GM19035 (cell line): ENCODE measurements at regions not wholly inside any gene's neighbourhood (a gene's known extent, or its start where the extent isn't known, plus 50 kb on each side); places are given as distances from the start of the nearest gene placed in this dataset.

ENCODE experiments used
- ATAC-seq: cut with Tn5 transposase; IDR thresholded peaks from one replicate; pipeline ENCODE4 v1.9.1; 2021; ENCODE audit not compliant: unreplicated experiment

DNA sequence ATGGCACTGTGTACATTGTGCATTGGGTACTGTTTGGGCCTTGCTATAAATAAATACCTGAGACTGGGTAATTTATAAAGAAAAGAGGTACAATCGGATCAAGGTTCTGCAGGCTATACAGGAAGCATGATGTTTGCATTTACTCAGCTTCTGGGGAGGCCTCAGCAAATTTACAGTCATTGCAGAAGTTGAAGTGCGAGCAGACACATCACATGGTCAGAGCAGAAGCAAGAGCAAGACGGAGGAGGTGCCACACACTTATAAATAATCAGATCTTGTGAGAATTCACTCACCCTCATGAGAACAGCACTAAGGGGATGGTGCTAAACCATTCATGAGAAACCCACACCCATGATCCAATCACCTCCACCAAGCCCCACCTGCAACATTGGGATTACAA is 505.0 kb downstream of the ARAP2 start:
- no peak for ATAC-seq

DNA sequence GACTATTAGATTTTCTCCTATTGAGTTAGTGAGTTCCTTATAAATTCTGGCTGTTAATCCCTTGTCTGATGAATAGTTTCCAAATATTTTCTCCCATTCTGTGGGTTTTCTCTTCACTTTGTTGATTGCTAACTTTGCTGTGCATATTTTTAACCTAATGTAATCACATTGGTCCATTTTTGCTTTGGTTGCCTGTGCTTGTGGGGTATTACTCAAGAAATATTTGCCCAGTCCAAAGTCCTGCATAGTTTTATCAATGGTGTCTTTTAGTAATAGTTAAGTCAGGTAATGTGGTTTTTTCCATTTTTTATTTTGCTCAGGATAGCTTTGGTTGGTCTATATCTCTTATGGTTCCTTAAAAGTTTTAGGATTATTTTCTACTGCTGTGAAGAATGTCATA is 490.3 kb downstream of the ARAP2 start:
- ATAC-seq: no peak

DNA sequence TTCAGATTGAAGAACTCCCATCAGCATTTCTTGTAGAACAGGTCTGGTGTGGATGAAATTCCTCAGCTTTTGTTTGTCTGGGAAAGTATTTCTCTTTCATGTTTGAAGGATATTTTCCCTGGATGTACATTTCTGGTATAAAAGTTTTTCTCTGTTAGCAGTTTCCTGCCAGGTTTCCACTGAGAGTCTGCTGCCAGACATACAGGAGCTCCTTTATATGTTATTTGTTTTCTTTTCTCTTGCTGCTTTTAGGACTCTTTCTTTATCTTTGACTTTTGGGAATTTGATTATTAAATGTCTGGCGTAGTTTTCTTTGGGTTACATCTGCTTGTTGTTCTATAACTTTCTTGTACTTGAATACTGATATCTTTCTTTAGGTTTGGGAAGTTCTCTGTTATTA is 486.5 kb downstream of the ARAP2 start:
- ATAC-seq: no peak

DNA sequence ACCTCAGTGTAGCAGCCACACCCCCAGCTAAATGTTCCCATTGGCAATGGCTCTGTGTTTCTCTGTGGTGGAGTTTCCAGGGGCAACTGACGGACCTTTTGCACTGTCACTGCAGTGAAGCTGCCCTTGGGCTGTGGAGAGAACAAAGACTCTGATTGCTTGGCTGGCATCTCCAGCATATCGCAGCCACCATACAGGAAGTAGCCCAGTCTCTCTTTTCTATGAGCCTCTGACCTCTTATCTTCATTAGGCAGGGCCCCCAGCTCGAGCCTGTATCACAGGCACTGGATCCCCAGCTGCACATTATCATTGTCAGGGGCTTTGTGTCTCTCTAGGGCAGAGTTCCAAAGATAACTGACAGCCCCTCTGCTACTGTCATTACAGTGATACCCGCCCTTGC is 483.5 kb downstream of the ARAP2 start:
- no peak for ATAC-seq

DNA sequence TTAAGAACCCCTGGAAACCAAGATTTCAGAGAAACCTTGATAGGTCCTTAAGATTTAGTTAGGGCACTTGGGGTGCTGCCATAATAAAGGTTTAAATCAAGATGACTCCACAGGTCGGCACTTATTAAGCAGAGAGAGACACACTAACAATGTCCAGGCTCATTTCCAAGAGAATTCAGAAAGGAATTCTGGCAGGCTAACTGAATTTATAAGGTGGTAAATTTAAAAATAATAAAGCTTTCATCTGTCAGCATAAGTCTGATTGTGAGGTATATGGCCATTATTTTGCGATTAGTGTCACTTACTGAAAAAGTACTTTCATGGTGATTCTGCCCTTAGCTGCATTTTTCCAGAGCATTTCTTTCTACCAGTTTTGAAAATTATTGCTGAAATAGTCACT is 472.7 kb downstream of the ARAP2 start:
- no peak for ATAC-seq

DNA sequence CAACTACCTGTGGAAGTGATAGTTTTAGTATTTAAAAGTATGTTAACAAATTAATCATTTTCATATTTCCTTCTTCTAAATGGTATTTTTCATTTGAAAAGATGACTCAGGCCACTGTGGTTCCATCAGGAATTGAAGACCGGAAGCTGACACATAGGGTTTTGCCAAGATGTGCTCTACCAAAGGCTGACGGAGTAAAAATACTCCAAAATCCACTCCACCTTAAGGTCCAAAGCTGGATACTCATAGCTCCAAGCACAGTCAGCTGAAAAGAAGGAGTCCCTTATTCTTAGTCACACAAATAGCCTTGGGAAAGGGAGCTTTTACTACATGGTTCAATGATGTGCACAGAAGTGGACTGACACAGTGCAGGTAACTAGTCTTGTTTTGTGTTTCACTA is 472.0 kb downstream of the ARAP2 start:
- ATAC-seq: no peak

DNA sequence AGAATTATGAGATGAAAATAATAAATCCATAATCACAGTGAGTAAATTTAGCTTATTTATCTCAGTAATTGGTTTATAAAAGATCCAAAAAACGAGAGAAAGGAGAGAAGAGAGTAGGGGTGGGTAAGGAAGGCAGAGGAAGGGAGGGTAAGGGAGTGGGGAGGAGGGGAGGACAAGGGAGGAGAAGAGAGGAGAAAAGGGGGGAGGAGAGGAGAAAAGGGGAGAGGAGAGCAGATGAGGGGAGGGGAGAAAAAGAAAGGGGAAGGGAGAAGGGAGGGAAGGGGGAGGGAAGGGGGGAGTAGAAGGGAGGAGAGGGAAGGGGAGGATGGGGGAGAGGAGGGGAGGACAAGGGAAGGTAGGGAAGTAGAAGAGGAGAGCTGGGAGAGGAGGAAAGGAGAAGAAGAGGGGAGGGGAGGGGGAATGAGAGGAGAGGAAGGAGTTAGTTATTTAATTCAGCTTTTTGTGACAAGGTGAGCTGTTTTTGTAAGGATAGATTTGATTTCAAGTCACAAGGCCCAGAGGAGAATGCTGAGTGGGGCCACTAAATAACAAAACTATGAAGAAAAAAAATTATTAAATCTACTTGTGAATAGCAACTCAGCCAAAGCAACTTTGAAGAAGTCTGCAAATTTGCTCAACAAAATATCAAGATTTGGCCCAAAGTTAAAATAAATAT is 454.3 kb downstream of the ARAP2 start:
- no peak for ATAC-seq

DNA sequence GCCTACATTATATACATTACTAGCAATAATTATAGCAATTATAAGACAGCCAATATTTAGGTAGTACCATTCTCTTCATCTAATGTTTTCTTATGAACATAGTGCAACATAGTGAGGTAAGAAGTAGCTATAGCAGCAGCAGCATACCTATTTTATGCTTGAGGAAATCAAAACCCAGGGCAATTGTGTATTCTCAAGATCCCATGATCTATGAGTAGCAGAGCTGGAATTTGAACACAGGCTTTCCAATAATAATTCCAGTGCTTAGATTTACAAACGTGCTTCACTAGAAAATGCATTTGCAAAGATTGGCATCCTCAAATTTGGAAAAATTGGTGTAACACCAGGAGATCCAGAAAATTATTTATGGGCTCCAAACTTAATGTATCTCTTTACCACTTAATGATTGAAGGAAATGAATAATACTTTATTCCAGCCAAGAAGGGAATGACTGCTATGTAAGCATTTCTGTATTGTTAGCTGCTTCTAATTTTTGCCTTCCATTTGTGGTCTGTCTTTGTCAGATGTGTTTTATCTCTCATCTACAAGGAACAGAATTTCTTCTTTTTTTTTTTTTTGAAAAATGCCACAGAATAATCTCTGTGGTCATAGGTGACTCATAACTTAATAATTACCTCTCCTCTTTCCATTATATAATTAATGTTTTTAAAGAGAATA is 451.1 kb downstream of the ARAP2 start:
- no peak for ATAC-seq

DNA sequence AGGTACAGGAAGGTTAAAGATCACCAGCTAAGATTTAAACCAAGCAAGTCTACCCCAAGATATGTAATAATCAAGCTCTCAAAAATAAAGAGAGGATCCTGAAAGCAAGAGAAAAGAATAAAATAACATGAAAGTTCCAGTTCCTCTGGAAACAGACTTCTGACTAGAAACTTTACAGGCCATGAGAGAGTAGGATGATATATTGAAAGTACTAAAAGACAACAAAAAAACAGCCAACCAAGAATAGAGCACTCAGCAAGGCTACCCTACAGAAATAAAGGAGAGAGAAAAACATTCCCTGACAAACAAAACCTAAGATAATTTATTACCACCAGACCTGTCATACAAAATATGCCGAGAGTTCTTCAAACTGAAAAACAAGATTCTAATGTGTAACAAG is 450.5 kb downstream of the ARAP2 start:
- ATAC-seq: no peak

DNA sequence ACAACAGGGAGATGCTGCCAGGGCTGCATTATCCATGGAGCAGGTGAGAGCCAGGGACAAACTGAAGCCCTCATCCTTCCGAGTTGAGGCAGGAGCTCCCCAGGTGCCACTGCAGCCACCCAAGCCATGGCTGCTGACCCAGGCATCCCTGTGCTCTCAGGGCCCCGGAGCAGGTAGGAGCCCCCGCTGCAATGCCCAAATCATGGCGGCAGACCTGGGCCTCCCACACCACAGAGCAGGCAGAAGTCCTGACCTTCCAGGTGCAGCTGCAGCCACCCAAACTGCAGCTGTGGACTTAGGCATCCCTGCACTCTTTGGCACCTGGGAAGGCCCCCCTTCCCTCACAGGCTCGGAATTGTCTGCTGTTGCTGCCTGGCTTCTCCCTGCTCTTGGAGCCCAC is 443.6 kb downstream of the ARAP2 start:
- ATAC-seq: no peak

DNA sequence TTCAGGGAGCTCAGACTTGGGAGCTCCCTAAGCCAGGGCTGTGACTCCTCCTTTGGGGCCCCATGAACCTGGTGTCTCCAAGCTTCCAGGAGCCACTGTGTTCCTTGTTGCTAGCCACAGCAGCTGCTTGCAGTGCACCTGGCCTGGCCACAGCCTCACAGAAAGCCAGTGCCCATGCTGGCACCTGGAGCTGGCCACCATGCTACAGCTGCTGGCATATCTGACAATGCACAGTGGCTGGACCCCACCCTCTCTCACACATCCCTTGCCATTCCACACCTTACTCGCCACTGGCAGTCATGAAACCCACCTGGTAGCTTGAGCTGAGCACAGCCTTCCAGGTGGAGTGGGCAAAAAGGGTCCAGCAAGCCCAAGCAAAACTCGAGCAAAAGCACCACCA is 441.7 kb downstream of the ARAP2 start:
- ATAC-seq: no peak

DNA sequence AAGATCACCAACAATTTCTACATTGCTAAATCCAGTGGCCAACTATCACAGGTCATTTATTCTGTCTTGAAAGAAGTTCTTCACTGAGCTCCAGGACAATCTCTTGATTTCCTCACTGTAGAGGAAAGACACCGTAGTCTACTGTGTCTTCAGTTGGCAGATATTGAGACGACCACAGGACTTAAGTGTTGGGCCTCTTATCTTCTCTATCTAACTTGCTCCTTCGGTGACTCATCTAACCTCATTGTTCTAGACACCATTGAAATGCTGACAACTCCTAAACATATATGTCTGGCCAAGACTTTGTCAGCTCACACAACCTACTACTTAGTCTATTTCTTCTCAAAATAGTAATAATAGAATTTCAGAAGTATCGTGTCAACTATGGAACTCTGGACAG is 425.8 kb downstream of the ARAP2 start:
- ATAC-seq: no peak

DNA sequence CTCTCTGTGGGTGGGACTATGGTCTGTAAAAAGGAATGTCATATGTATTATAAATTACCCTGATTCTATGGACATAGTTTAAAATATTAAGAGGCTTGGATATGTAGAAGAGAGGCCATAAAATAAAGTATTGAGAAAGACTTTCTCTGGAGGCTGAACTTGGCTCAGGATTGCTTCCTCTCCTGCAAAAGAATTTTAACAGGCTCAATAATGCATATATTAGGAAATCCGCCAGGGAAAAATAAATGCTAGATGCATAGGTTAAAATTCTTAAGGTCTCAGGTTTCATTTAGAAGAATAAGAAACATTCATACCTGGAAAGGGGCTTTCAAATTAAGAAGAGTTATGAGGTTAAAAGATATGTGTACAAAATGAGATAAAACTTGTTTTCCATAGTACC is 424.3 kb downstream of the ARAP2 start:
- ATAC-seq: no peak

DNA sequence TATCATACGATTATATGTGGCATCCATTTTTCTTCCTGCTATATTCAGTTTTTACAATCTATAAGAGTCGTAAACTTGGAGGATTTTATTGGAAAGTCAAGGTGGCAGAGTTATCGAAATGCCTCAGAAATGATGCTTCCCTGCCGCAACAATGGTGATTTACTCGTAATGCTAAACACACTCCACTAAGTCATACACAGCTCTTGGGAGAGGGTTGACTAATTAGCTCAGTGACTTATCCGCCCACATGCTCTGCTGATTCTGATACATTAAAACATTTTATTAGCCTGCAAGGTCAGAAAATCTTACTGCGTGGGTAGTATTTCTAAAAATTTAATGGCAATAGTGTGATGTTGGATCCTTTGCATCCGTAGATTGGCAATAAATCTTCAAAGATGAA is 420.1 kb downstream of the ARAP2 start:
- ATAC-seq: no peak

DNA sequence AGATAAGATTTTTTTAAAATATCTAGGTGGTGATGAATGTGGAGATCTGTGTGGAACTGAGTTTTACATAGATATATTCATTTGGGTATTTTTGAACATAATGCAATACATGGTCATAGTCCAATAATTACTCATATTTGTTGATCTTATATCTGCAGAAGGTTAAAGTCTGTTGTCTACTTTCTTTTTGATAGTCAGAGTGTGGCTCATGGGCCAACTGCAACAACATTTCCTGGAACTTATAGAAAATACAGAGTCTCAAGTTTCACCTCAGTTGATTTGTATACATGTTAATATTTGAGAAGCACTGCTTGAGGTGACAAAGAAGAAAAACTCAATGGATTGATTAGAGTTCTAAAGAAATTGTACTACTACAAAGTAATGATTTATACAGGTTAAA is 408.4 kb downstream of the ARAP2 start:
- ATAC-seq: no peak

DNA sequence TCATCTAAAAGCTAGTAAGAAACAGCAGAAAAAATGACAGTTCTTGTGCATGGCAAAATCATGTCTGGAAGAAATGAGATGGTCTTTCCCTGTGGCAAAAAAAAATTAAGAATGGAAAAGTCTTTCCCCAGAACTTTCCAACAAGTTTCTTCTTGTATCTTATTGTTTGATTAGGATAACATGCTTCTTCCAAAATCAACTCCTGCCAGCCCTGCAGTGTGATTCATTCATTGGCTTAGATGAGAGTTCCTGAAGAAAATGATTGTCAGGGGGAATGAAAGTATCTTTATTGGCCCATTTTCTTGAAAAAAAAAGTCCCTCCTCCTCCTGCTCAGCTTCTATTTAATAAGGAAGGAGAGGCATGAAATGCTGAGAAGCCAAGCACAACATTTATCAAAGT is 407.7 kb downstream of the ARAP2 start:
- no peak for ATAC-seq

DNA sequence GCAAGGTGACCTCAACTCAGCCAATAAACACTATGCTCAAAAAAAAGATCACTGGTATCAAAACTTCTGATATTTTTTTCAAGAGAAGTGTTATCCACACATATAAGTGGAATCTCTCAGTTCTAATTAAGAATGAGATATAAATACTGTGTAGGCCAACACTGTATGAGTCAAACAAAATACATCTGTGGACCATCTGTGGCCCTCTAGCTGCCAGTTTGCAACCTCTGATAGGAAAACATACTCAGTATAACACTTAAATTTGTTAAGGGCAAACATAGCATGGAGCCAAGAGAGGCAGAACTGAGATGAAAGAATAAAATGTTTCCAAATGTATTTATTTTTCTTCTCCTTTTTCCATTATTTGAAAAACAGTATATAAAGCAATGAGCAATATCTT is 377.3 kb downstream of the ARAP2 start:
- ATAC-seq: no peak

DNA sequence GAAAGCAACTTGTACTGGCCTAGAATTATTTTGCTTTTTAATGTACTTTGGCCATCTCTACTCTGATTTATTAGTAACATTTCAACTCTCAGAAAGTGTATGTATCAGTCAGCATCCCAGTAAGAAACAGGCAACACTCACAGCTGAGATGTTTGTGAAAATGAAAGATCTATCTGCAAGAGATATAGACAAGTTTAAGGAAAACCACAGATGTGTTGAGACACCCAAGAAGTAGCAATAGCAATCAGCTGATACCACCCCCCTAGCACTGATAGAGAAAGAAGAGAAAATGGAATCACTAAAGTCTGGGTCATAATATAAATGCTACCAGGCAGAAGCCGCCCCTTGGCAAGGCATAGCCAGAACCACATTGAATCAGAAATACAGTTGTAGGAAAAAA is 372.0 kb downstream of the ARAP2 start:
- ATAC-seq: no peak

DNA sequence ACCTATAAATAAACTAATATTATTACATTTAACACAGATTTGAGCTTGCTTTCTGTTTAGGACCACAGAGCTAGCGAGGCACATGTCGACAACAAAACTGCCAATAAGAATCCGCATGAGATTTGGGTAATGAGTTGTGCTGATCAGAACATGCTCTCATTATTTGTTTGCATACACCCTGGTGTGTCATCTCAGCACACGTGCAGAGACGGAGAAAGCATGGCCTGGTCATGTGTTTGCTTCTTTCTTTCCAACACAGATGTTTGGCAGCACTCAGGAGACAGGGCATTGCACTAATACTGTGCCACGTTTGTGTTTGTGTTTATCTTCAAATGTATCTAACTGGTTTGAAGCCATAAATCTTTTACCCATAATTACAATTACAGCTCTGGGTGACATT is 364.8 kb downstream of the ARAP2 start:
- ATAC-seq: no peak

DNA sequence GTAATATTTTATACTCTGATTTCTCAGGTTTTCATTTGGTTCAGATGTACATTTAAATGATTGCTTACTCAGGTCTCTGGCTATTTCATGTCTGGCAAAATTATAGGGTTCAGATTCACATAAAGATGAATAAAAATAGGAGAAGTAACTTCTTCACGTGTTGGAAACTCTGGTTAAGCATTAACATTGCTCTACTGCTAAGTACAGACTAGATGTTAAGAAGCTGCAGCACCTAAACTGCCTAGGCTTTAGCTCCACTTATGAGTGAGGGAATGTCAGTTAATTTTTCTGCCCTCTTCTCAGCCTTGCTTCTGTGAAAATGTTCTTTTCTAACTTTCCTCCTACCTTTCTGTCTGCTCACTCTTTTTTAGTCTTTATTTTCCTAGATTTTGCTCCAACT is 361.2 kb downstream of the ARAP2 start:
- no peak for ATAC-seq

DNA sequence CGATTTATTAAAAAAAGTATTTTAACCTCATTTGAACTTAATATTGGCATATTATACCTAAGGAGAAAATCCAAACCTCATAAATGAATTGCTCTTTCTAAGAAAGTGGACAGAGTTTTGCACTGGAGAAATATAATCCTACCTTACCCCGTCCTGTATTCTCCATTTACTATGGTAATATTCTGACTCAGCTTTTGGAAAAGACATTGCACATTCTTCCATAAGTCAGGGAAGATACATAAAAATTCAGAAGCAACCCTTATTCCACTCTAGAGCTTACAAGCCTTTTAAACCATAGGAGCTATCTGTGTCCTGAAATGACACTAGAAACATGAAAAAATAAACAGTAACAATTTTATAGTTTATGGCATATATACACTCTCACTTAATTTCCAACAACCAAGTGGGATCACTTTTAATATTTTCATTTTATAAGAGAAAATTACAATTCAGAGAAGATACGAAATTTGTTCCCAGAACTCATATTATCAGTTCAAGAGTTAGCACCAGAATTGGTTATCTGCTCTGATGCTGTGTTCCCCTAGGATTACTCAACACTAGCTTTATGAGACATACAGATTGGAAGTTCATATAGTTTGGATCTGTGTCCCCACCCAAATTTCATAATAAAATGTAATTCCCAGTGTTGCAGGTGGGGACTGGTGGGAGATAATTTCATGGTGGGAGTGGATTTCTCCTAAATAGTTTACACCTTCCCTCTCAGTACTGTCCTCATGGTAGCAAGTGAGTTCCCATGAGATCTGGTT is 359.4 kb downstream of the ARAP2 start:
- no peak for ATAC-seq

DNA sequence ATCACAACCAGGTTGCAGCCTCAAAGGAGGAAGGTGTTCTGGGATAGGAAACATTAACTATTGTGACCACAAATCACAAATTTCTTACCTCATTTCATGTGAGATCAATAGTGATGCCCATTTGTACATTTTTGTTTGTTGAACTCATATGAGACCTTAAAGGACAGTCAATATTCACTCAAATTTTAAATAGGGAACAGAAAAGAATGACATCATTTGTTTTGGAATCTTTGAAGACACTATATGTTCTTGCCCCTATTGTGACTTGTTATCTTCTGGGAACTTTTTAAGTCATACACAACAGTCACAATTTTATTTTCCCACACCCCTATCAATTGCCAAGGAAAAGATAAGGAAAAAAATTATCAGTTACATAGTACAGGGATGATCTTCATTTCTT is 346.5 kb downstream of the ARAP2 start:
- no peak for ATAC-seq
